ENCODE measurements at regions not wholly inside any gene's neighbourhood (a gene's known extent, or its start where the extent isn't known, plus 50 kb on each side); places are given as distances from the start of the nearest gene placed in this dataset.

DNA sequence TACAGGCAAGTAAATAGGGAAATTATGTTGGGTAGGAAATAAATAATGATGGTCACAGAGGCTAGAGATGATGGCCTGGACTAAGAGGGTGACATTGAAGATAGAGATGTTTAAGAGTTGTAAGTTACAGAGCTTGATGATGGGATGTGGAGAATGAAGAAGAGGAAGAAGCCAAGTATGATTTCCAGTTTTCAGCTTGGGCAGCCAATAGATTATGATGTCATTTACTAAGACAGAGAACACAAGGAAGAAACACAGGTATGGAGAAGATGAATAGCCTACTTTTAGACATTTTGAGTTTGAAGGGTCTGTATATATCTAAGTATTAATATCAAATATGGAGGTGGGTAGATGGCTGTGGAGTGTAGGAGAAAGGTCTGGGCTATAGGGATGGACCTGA, 56.0 kb upstream of the PRELP start:
- Histone ChIP-seq H3K4me3 (ENCODE audit: low read depth, low read length) (no peak overlapping the region), H3K36me3 (ENCODE audit: control insufficient read depth, insufficient read depth, low read length) (no peaks in the 10 kb centered on the region), H3K27me3 (ENCODE audit: control insufficient read depth, insufficient read depth, low read length) (no peaks in the 10 kb centered on the region)
- TF ChIP-seq, protein P1, sequence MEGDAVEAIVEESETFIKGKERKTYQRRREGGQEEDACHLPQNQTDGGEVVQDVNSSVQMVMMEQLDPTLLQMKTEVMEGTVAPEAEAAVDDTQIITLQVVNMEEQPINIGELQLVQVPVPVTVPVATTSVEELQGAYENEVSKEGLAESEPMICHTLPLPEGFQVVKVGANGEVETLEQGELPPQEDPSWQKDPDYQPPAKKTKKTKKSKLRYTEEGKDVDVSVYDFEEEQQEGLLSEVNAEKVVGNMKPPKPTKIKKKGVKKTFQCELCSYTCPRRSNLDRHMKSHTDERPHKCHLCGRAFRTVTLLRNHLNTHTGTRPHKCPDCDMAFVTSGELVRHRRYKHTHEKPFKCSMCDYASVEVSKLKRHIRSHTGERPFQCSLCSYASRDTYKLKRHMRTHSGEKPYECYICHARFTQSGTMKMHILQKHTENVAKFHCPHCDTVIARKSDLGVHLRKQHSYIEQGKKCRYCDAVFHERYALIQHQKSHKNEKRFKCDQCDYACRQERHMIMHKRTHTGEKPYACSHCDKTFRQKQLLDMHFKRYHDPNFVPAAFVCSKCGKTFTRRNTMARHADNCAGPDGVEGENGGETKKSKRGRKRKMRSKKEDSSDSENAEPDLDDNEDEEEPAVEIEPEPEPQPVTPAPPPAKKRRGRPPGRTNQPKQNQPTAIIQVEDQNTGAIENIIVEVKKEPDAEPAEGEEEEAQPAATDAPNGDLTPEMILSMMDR (IDR thresholded peaks at IDR 0.05; ENCODE audit: insufficient read depth, low read length, poor library complexity, severe bottlenecking), result no peak
- DNase-seq (ENCODE audit: low read depth), result no peak

DNA sequence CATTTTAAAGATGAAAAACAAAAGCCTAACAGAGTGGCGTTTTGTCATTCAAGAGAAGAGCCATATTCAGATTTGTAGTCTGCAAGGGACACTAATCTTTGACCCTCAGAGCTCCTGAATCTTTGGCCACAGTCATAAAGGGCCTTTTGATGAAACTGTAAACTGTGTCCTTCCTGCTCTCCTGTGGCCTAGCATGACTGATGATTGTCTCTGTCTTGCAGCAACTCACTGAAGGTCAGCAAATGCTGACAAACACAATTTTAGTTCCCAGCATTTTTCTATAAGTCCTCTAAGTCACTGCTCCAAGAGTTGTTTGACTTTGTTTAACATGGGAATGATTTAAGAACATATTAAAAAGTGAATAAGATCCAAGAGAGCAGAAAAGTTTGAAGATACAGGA, 55.3 kb upstream of the PRELP start:
- no peak for DNase-seq (ENCODE audit: low read depth)
- no peaks in the 10 kb centered on the region for H3K36me3 ChIP-seq (ENCODE audit: control insufficient read depth, insufficient read depth, low read length)
- TF ChIP-seq, protein P1 (IDR thresholded peaks at IDR 0.05; ENCODE audit: insufficient read depth, low read length, poor library complexity, severe bottlenecking), result no peak
- H3K4me3 ChIP-seq (ENCODE audit: low read depth, low read length), result no peak overlapping the region
- H3K27me3 ChIP-seq (ENCODE audit: control insufficient read depth, insufficient read depth, low read length), result no peaks in the 10 kb centered on the region

DNA sequence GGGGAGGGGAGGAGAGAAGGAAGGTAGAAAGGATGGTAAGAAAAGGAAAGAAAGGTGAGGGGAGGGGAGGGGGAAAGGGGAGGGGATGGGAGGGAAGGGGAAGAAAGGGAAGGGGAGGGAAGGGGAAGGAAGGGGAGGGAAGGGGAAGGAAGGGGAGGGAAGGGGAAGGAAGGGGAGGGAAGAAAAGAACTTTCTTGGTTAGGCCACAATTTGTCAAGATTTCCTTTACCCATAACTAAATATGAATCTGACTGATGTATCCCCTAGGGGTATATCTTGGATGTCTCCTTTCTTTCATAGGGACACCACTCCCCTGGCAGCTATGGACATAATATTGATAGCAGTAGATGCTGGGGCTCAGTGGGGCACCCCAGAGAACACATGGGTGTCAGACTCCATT, 54.4 kb upstream of the PRELP start:
- no peak overlapping the region for H3K4me3 ChIP-seq (ENCODE audit: low read depth, low read length)
- H3K27me3 ChIP-seq (ENCODE audit: control insufficient read depth, insufficient read depth, low read length), result peaks cover 2% of the 10 kb centered on the region
- DNase-seq (ENCODE audit: low read depth), result no peak
- no peaks in the 10 kb centered on the region for H3K36me3 ChIP-seq (ENCODE audit: control insufficient read depth, insufficient read depth, low read length)
- TF ChIP-seq, protein P1 (IDR thresholded peaks at IDR 0.05; ENCODE audit: insufficient read depth, low read length, poor library complexity, severe bottlenecking), result no peak

DNA sequence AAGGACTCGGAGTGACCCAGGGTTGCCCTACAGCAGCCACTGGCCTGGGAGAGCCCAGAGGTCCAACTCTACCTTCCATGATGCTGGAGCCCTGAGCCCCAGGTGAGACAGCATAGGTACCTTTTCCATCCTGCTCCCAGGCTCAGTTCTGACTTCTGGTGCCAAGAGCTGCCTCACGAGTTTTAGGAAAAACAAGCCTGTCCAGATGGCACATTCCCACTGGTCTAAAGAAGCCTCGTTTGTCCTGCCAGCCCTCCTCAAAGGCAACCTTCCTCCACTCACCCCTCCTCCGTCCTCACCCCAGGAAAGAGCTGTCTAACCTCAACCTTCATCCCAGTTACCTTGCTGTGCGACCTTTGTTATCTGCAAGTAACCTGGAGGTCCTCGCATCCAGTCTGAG, 53.5 kb upstream of the PRELP start:
- DNase-seq (ENCODE audit: low read depth), result no peak
- peaks cover 5% of the 10 kb centered on the region for H3K27me3 ChIP-seq (ENCODE audit: control insufficient read depth, insufficient read depth, low read length)
- TF ChIP-seq, protein P1 (IDR thresholded peaks at IDR 0.05; ENCODE audit: insufficient read depth, low read length, poor library complexity, severe bottlenecking), result no peak
- H3K4me3 ChIP-seq (ENCODE audit: low read depth, low read length), result no peak overlapping the region
- H3K36me3 ChIP-seq (ENCODE audit: control insufficient read depth, insufficient read depth, low read length), result no peaks in the 10 kb centered on the region

DNA sequence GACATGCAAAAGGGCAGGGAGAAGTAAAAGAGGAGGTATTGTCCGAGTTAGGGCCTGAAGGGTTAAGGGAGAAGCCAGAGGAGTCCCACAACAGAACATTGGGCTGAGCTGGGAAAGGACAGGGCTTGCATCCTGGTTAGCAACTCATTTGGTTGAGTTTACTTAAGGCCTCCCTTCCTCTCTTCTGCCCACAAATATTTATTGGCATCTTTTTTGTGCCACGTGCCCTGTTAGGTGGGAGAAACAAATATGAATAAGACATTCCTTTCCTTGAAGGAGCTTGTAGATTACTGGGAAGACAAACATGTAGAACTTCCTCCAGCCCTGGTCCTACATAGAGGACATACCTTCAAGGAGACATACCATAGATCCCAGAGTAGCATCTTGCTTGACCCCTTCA, 53.0 kb upstream of the PRELP start:
- Histone ChIP-seq H3K36me3 (ENCODE audit: control insufficient read depth, insufficient read depth, low read length) (no peaks in the 10 kb centered on the region), H3K4me3 (ENCODE audit: low read depth, low read length) (no peak overlapping the region), H3K27me3 (ENCODE audit: control insufficient read depth, insufficient read depth, low read length) (peaks cover 5% of the 10 kb centered on the region)
- TF ChIP-seq, protein P1 (IDR thresholded peaks at IDR 0.05; ENCODE audit: insufficient read depth, low read length, poor library complexity, severe bottlenecking), result no peak
- no peak for DNase-seq (ENCODE audit: low read depth)

DNA sequence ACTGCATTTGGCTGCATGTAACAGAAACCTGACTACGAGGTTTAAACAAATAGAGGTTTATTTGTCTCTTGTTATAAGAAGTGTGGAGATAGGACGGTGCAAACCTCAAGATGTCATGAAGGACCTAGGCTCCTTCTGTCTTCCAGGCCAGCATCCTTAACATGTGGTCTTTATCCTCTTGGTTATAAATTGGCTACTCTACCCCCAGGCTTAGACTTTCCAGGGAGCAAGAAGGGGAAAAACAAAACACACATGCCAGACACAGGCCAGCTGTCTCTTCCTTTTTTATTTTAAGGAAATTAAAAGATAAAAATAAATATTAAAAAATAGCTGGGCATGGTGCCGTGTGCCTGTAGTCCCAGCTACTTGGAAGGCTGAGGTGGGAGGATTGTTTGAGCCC, 51.3 kb upstream of the PRELP start:
- Histone ChIP-seq H3K36me3 (ENCODE audit: control insufficient read depth, insufficient read depth, low read length) (no peaks in the 10 kb centered on the region), H3K4me3 (ENCODE audit: low read depth, low read length) (no peak overlapping the region), H3K27me3 (ENCODE audit: control insufficient read depth, insufficient read depth, low read length) (peaks cover 9% of the 10 kb centered on the region)
- no peak for DNase-seq (ENCODE audit: low read depth)
- TF ChIP-seq, protein P1 (IDR thresholded peaks at IDR 0.05; ENCODE audit: insufficient read depth, low read length, poor library complexity, severe bottlenecking), result no peak

Measured in kidney epithelial cell (primary cell).